Activated CD4-positive, alpha-beta T cell treated with anti-CD3 and anti-CD28 coated beads for 36 hours (primary cell): ENCODE measurements at regions not wholly inside any gene's neighbourhood (a gene's known extent, or its start where the extent isn't known, plus 50 kb on each side); places are given as distances from the start of the nearest gene placed in this dataset.

Experiments used
- ATAC-seq: fragments of 200-7000 bp; cut with Tn5 transposase; one replicate; pipeline ENCODE4 v1.10.0; 2021; ENCODE audit warnings: mild to moderate bottlenecking, moderate library complexity
- CTCF ChIA-PET: fragments of 350-600 bp; sonication (Branson Sonifier 250); formaldehyde crosslinking; loops from one replicate; lab custom pipeline; 2021; ENCODE audit warnings: antibody characterized with exemption; lab: Charles Lee
- POLR2A ChIA-PET: fragments of 350-600 bp; sonication (Branson Sonifier 250); formaldehyde crosslinking; loops from one replicate; lab custom pipeline; 2021; ENCODE audit warnings: antibody characterized with exemption, inconsistent platforms; lab: Charles Lee
- DNase-seq: peaks from one replicate; pipeline ENCODE4 v3.0.0-alpha.2; 2020
- H3K27ac Mint-ChIP-seq: one replicate; pipeline ENCODE4 v1.8.0; 2021; ENCODE audit warnings: mixed read lengths
- H3K27me3 Mint-ChIP-seq: one replicate; pipeline ENCODE4 v1.8.0; 2021; ENCODE audit warnings: mixed read lengths
- H3K36me3 Mint-ChIP-seq: one replicate; pipeline ENCODE4 v1.8.0; 2021; ENCODE audit warnings: low read depth, mixed read lengths
- H3K4me1 Mint-ChIP-seq: one replicate; pipeline ENCODE4 v1.8.0; 2021; ENCODE audit warnings: mixed read lengths
- H3K4me3 Mint-ChIP-seq: one replicate; pipeline ENCODE4 v1.8.0; 2021; ENCODE audit warnings: mild to moderate bottlenecking, moderate library complexity, mixed read lengths
- H3K9me3 Mint-ChIP-seq: one replicate; pipeline ENCODE4 v1.8.0; 2021; ENCODE audit warnings: low read depth, mixed read lengths
- intact Hi-C, 2 experiments: fragments of 100-400 bp; cut with DNase I in 1 of 2; cut with micrococcal nuclease in 1 of 2; formaldehyde crosslinking; loops; one replicate each; pipeline versions ENCODE4 v1.14.2 to v1.15.1; 2022 to 2024; cut with DNase I, micrococcal nuclease

DNA sequence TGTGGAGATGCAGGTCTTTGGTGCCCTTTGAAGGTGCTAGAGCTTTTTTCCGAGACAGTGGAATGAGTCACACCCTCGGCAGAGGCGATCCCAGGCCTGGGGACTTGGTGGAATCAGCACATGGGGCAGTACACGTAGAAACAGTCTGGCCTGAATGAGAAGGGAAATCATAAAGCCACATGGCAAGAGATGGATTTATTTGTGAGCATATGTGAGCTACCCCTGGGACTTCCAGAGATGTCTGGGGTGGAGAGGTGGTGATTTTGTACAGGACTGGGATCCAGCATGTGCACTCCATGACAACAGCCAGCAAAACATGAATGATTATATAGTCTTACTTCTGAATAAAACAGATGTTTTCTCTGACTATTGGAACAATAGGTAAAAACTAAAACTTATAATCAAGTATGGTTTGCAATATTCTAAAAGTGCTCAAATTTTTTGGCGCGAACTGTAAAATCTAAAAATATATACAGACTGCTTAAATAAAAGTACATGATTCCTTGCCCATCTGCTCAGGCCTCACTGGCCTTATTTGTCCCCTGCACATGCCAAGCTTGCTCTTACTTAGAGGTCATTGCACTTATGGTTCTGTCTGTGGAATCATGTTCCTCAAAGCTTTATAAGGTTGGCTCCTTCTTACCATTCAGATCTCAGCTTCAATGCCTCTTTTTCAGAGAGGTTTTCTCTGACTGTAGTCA, 54.7 kb upstream of the SMARCA2 start:
- ChIA-PET CTCF (interaction anchor here (1.2 kb wide), 1 partner anchor 21 kb away, joined by 3 read pairs; no protein-coding TSS in a partner anchor), POLR2A (no interaction called here)
- intact Hi-C loops = no loop called here
- no peak overlapping the region for H3K27ac Mint-ChIP-seq
- H3K4me3 Mint-ChIP-seq = no peak overlapping the region
- no peaks in the 10 kb centered on the region for H3K36me3 Mint-ChIP-seq
- H3K9me3 Mint-ChIP-seq = no peaks in the 10 kb centered on the region
- H3K27me3 Mint-ChIP-seq = no peaks in the 10 kb centered on the region
- no peak for ATAC-seq
- no peaks in the 10 kb centered on the region for H3K4me1 Mint-ChIP-seq
- no peak for DNase-seq

DNA sequence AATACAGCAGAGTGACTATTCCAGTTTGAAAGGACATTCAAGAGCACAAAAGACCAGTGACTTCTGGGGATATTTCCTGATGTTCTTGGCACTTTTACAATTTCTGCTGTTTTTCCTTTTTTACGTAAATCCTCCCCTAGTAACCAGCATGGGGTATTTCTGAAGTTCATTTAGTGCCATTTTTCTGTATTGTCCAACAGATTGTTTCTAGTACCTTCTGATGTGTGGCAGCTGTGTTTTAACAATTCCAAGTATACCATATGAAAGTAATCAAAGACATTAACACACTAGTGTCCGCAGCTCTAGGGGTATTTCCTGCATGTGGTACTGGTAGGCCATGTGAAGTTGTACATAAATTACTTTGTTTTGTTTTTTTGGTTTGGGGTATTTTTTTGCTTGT, 53.0 kb upstream of the SMARCA2 start:
- intact Hi-C loops = no loop called here
- no peaks in the 10 kb centered on the region for H3K9me3 Mint-ChIP-seq
- no peaks in the 10 kb centered on the region for H3K36me3 Mint-ChIP-seq
- no peaks in the 10 kb centered on the region for H3K4me1 Mint-ChIP-seq
- no peaks in the 10 kb centered on the region for H3K27me3 Mint-ChIP-seq
- H3K4me3 Mint-ChIP-seq = no peak overlapping the region
- CTCF ChIA-PET = interaction anchor here (0.9 kb wide), 1 partner anchor 19 kb away, joined by 3 read pairs; no protein-coding TSS in a partner anchor
- DNase-seq (no peak), ATAC-seq (no peak)
- POLR2A ChIA-PET = no interaction called here
- no peak overlapping the region for H3K27ac Mint-ChIP-seq

DNA sequence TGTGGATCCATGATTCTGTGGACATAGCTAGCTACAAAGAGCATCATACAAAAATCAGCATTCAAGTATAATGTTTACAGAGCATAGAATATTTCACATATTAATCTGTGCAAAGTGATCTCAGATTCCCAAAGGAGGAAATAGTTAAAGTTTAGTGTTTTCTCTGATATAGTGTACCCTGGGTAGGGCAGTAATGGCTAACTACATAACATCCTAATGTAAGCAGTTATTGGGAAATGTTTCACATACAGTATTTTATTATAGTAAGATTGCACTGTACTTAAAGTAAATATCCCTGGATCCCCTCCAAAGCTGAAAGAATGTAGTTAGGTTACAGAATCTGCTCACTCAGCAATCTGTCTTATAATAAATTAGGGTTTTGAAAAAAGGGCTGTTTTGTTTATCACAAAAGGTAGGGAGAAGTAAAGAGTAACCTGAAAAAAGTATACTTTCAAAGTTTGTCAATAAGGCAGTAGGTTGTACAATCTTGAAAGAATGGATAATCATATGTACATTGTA, 52.5 kb upstream of the SMARCA2 start:
- DNase-seq = no peak
- CTCF ChIA-PET = interaction anchor here (0.9 kb wide), 1 partner anchor 20 kb away, joined by 3 read pairs; no protein-coding TSS in a partner anchor
- no peak overlapping the region for H3K27ac Mint-ChIP-seq
- no peaks in the 10 kb centered on the region for H3K27me3 Mint-ChIP-seq
- no peaks in the 10 kb centered on the region for H3K9me3 Mint-ChIP-seq
- H3K4me3 Mint-ChIP-seq = no peak overlapping the region
- ATAC-seq = no peak
- POLR2A ChIA-PET = no interaction called here
- H3K36me3 Mint-ChIP-seq = no peaks in the 10 kb centered on the region
- intact Hi-C loops = no loop called here
- no peaks in the 10 kb centered on the region for H3K4me1 Mint-ChIP-seq

DNA sequence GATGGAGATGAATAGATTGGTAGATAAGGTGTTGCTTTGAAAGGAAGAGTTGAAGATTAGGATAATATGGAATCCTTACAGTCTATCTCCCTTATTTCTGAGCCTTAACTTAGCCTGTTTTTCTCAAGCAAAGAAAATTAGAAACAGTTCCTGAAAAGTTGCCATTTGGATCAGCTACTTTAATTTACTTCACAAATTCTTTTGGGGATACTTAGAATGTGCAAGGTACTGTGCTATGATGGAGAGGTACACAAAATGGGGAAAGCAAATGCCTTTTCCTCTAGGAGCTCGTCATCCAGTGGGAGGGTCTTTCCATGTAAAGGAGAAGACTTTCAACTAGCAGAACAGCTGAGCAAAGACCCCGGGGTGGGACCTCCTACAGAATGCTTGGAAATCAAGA, 51.1 kb upstream of the SMARCA2 start:
- H3K36me3 Mint-ChIP-seq = no peaks in the 10 kb centered on the region
- ATAC-seq (no peak), DNase-seq (no peak)
- H3K4me1 Mint-ChIP-seq = no peaks in the 10 kb centered on the region
- CTCF ChIA-PET = interaction anchor here (0.7 to 1.1 kb wide), 2 partner anchors 15 to 34 kb away, joined by 3 to 4 read pairs; no protein-coding TSS in a partner anchor
- H3K27ac Mint-ChIP-seq = no peak overlapping the region
- POLR2A ChIA-PET = no interaction called here
- H3K9me3 Mint-ChIP-seq = no peaks in the 10 kb centered on the region
- no peaks in the 10 kb centered on the region for H3K27me3 Mint-ChIP-seq
- intact Hi-C loops = no loop called here
- H3K4me3 Mint-ChIP-seq = no peak overlapping the region
